ENCODE measurements at regions not wholly inside any gene's neighbourhood (a gene's known extent, or its start where the extent isn't known, plus 50 kb on each side); places are given as distances from the start of the nearest gene placed in this dataset.
"Not testable (repeated sequence)": the region's sequence is repeated elsewhere in the genome, so short reads cannot be mapped to it uniquely, and the experiment has no call there.

DNA sequence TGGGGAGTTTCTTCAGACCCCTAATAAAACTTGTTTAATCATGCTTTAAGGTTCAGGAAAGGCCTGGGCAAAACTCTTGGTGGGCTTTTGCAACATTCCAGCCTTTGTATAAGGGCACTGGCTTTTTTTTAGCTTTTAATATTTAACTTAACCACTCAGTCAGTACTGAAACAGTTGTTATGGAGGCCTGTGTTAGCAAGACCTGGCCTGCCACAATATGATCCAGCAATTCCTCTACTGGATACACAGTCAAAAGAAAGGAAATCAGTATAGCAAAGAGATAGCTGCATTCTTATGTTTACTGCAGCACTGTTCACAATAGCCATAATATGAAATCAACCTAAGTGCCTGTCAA lies 75.1 kb upstream of the COG2 start:
- TF ChIP-seq, protein P1, sequence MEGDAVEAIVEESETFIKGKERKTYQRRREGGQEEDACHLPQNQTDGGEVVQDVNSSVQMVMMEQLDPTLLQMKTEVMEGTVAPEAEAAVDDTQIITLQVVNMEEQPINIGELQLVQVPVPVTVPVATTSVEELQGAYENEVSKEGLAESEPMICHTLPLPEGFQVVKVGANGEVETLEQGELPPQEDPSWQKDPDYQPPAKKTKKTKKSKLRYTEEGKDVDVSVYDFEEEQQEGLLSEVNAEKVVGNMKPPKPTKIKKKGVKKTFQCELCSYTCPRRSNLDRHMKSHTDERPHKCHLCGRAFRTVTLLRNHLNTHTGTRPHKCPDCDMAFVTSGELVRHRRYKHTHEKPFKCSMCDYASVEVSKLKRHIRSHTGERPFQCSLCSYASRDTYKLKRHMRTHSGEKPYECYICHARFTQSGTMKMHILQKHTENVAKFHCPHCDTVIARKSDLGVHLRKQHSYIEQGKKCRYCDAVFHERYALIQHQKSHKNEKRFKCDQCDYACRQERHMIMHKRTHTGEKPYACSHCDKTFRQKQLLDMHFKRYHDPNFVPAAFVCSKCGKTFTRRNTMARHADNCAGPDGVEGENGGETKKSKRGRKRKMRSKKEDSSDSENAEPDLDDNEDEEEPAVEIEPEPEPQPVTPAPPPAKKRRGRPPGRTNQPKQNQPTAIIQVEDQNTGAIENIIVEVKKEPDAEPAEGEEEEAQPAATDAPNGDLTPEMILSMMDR (conservative IDR thresholded peaks at IDR 0.05), result no peak
- Mint-ChIP-seq H3K4me3 (no peak overlapping the region), H3K4me1 (ENCODE audit: unreplicated experiment) (peaks cover 15% of the 10 kb centered on the region), H3K27ac (no peak overlapping the region), H3K27me3 (no peaks in the 10 kb centered on the region), H3K9me3 (no peaks in the 10 kb centered on the region), H3K36me3 (no peaks in the 10 kb centered on the region)
- no peak for DNase-seq (ENCODE audit: extremely low spot score, unreplicated experiment)

DNA sequence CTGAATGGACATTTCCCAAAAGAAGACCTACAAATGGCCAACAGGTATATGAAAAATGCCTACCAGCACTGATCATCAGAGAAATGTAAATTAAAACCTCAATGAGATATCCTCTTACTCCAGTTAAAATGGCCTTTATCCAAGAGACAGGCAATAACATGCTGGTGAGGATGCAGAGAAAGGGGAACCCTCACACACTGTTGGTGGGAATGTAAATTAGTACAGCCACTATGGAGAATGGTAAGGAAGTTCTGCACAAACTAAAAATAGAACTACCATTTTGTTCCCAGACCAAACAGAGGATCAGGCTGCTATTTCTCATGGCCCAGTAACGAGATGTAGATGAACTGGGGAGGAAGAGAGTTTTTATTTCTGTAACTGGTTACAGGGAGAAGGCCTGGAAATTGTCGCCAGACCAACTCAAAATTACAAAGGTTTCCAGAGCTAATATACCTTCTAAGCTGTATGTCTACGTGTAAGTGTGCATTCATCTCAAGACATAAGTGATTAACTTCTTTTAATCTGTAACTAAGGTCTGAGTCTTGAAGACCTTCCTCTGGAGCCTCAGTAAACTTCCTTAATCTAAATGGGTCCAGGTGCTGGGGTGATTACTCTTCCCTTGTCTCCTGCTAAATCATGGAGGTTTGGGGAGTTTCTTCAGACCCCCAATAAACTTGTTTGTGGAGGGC lies 75.6 kb upstream of the COG2 start:
- H3K27me3 Mint-ChIP-seq; H3K27ac Mint-ChIP-seq; DNase-seq (ENCODE audit: extremely low spot score, unreplicated experiment); H3K4me3 Mint-ChIP-seq; H3K9me3 Mint-ChIP-seq; H3K36me3 Mint-ChIP-seq; H3K4me1 Mint-ChIP-seq (ENCODE audit: unreplicated experiment): not testable (repeated sequence)

DNA sequence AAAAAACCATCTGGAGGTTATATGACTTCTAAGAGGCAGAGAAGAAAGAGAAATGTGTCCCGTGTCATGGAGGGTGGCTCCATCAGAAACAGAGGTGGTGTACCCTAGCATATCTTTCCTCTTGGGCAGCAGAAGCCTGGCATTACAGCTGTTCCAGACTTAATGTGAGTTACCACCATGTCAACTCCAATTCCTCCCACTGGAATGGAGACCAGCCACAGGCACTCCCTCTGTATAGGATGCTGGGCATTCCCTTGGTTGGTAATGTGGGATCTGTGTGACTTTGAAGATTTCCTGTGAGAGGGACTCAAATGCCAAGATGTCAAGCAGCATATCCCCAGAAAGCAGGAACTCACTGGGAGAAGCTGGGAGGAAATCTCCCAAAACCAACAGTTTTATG lies 77.1 kb upstream of the COG2 start:
- no peak overlapping the region for H3K27ac Mint-ChIP-seq
- H3K9me3 Mint-ChIP-seq, result no peaks in the 10 kb centered on the region
- TF ChIP-seq, protein P1 (conservative IDR thresholded peaks at IDR 0.05), result no peak
- peaks cover 5% of the 10 kb centered on the region for H3K4me1 Mint-ChIP-seq (ENCODE audit: unreplicated experiment)
- DNase-seq (ENCODE audit: extremely low spot score, unreplicated experiment), result no peak
- H3K4me3 Mint-ChIP-seq, result no peak overlapping the region
- no peaks in the 10 kb centered on the region for H3K27me3 Mint-ChIP-seq
- H3K36me3 Mint-ChIP-seq, result no peaks in the 10 kb centered on the region

DNA sequence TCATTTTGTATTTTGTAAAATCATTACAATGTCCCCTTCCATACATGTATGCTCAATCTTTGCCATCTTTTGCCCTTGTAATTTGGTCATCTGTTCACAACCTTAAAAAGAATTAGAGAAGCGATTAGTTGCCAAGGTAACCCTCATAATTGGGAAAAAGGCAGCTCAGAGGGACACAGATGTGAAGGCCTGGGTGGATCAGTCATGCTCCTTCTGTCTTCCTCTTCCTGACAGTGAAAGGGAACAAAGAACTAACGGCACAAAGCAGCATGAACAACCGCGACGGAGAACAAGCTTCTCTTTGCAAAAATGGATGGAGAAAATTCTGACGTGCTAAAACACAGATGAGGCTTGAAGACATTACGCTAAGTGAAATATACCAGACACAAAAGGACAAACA lies 78.7 kb upstream of the COG2 start:
- no peak for DNase-seq (ENCODE audit: extremely low spot score, unreplicated experiment)
- Mint-ChIP-seq H3K4me3 (no peak overlapping the region), H3K9me3 (no peaks in the 10 kb centered on the region), H3K4me1 (ENCODE audit: unreplicated experiment) (peaks cover 5% of the 10 kb centered on the region), H3K27ac (no peak overlapping the region), H3K36me3 (no peaks in the 10 kb centered on the region), H3K27me3 (no peaks in the 10 kb centered on the region)
- TF ChIP-seq, protein P1 (conservative IDR thresholded peaks at IDR 0.05), result no peak

DNA sequence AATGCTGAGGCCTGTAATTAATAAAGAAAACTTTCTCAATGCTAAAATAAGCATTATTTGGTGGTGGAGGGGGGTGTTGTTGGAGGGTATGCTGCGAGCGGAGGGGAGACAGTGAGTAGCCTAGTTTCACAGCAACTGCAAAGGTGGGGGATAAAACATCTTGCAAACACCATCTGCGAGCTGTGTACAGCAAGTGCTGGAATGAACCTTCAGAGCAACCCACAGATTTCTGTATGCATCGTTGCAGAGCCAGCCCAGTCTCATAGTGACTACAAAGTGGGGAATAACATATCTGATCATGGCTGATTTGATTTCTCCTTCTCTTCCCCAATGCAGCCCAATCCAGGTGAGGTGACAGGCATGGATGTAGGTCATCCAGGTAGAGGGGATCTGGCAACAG lies 80.7 kb upstream of the COG2 start:
- Mint-ChIP-seq H3K4me1 (ENCODE audit: unreplicated experiment) (peaks cover 5% of the 10 kb centered on the region), H3K27me3 (peaks cover 3% of the 10 kb centered on the region), H3K27ac (no peak overlapping the region), H3K4me3 (no peak overlapping the region), H3K36me3 (no peaks in the 10 kb centered on the region), H3K9me3 (no peaks in the 10 kb centered on the region)
- TF ChIP-seq, protein P1 (conservative IDR thresholded peaks at IDR 0.05), result no peak
- no peak for DNase-seq (ENCODE audit: extremely low spot score, unreplicated experiment)

DNA sequence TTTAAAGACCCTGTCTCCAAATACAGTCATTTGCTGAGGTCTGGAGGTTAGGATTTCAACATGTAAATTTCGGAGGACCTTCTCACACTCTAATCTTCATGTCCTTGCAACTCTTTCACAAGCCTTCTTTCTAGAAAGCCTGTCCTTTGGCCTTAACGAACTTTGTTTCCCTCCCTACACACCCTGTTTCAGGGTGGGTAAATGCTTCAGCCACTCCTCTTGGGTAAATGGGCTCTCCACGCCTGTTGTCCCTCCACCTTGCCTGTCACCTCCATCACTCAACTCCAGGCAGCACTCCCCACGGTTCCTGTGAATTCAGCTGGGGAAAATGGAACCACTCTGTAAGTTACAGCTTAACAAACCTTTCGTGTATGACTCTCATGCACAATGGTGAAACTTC lies 84.0 kb upstream of the COG2 start:
- peaks cover 5% of the 10 kb centered on the region for H3K27me3 Mint-ChIP-seq
- H3K4me1 Mint-ChIP-seq (ENCODE audit: unreplicated experiment), result no peaks in the 10 kb centered on the region
- H3K9me3 Mint-ChIP-seq, result no peaks in the 10 kb centered on the region
- DNase-seq (ENCODE audit: extremely low spot score, unreplicated experiment), result no peak
- H3K4me3 Mint-ChIP-seq, result no peak overlapping the region
- no peaks in the 10 kb centered on the region for H3K36me3 Mint-ChIP-seq
- no peak overlapping the region for H3K27ac Mint-ChIP-seq
- TF ChIP-seq, protein P1 (conservative IDR thresholded peaks at IDR 0.05), result no peak

All from type B pancreatic cell (in vitro differentiated cells).